SW 1271 (cell line): ENCODE measurements at regions not wholly inside any gene's neighbourhood (a gene's known extent, or its start where the extent isn't known, plus 50 kb on each side); places are given as distances from the start of the nearest gene placed in this dataset.
"Not testable (repeated sequence)": the region's sequence is repeated elsewhere in the genome, so short reads cannot be mapped to it uniquely, and the experiment has no call there.

Source experiments
- DNase-seq, 2 experiments: peaks; one replicate each; lab custom pipeline; 2025; lab: John Stamatoyannopoulos, UW

DNA sequence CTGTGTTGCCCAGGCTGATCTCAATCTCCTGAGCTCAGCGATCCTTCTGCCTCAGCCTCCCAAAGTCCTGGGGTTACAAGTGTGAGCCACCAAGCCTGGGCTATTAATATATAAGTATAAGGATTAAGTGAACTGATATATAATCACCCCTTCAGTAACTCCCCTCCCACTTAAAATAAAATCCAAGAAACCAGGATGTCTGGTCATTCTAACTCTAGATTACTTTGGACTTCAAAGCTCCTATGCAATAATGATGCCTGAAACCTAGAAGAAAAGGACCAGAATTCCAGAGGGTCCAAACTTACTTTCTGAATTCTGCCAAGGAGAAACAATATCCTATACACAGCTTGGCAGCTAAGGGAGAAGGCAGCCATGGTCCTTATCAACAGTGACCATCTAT lies 206.8 kb upstream of the ZNF217 start:
- no peak for DNase-seq

DNA sequence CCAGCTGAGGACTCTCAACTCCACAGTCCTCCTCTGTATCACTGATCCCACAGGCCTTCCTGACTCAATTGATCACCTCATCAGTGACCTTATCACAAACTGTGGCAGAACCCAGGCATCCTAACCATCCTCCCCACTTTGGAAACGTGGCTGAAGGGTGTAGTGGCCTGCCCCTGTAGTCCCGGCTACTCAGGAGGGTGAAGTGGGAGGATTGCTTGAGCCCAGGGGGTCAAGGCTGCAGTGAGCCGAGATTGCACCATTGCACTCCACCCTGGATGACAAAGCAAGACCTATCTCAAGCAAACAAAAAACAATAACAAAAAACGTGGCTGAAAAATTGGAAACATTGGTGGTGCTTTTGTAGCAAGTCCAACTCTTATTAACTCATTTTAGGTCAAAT lies 203.4 kb upstream of the ZNF217 start:
- DNase-seq: no peak

DNA sequence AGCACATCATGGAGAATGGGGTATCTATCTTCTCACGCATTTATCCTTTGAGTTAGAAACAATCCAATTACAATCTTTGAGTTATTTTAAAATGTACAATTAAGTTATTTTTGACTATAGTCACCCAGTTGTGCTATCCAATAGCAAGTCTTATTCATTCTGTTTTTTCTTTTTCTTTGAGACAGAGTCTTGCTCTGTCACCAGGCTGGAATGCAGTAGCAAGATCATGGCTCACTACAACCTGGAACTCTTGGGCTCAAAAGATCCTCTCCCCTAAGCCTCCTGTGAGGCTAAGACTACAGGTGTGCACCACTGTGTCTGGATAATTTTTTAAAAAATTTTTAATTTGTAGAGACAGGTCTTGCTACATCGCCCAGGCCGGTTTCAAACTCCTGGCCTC lies 201.5 kb upstream of the ZNF217 start:
- DNase-seq: no peak

GRCh38 chr20:53794529-53795115 lies 201.0 kb upstream of the ZNF217 start:
- no peak for DNase-seq

- DNase-seq: no peak
Measured at GRCh38 chr20:53793783-53794383, 200.2 kb upstream of the ZNF217 start.

DNA sequence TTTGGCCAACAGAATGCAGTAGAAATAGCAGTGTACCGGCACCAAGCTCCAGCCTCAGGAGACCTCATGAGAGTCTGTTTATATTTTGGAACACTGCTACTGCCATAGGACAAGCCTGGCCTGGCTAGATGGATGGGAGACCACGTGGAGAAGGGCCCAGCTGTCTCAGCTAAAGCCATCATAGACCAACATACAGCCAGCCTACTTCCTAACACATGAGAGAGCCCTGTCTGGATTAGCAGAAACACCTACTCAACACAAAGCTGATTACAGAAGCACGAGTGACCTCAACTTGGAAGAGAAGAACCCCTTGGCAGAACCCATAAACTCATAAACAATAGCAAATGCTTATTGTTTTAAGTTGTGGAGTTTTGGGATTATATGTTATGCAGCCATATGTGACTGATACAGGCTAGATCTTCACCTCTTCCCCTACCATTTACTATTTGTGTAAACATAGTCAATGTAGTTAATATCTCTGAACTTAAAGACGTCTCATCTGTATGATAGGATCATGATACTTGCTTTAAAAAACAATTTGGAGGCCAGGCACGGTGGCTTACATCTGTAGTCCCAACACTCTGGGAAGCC lies 199.4 kb upstream of the ZNF217 start:
- DNase-seq: no peak

DNA sequence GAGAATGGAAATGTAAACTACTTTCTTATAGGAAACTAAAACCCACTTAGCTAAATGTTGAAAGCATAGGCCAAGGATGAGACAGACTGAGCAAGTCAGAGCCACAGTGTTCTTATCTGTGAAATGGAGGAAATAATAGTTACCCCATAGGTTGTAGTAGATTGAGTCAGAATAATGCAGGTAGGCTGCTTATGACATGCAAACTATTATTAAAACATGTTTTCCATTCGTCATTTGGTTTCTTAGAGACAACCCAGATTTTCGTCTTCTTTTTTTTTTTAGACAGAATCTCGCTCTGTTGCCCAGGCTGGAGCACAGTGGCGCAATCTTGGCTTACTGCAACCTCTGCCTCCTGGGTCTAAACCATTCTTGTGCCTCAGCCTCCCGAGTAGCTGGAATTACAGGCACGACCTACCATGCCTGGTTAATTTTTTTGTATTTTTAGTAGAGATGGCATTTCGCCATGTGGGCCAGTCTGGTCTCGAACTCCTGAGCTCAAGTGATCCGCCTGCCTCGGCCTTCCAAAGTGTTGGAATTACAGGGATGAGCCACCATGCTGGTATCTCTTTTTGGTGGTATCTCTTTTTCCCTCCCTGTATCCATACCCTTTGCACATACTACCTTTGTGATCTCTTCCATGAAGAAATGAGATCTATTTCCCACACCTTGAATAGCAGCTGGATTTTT lies 196.5 kb upstream of the ZNF217 start:
- no peak for DNase-seq

- no peak for DNase-seq
Measured at GRCh38 chr20:53788253-53789022, 194.8 kb upstream of the ZNF217 start.

DNA sequence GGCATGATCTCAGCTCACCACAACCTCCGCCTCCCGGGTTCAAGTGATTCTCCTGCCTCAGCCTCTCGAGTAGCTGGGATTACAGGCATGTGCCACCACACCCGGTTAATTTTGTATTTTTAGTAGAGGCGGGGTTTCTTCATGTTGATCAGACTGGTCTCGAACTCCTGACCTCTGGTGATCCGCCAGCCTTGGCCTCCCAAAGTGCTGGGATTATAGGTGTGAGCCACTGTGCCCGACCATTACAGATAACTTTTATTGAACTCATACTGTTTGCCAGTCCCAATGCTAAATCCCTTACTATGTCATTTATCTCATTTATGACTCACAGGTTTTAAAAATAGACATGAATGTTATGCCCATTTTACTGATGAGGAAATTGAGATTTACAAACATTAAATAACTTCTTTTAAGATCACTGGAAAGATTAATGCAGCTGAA lies 193.9 kb upstream of the ZNF217 start:
- DNase-seq: not testable (repeated sequence)

DNA sequence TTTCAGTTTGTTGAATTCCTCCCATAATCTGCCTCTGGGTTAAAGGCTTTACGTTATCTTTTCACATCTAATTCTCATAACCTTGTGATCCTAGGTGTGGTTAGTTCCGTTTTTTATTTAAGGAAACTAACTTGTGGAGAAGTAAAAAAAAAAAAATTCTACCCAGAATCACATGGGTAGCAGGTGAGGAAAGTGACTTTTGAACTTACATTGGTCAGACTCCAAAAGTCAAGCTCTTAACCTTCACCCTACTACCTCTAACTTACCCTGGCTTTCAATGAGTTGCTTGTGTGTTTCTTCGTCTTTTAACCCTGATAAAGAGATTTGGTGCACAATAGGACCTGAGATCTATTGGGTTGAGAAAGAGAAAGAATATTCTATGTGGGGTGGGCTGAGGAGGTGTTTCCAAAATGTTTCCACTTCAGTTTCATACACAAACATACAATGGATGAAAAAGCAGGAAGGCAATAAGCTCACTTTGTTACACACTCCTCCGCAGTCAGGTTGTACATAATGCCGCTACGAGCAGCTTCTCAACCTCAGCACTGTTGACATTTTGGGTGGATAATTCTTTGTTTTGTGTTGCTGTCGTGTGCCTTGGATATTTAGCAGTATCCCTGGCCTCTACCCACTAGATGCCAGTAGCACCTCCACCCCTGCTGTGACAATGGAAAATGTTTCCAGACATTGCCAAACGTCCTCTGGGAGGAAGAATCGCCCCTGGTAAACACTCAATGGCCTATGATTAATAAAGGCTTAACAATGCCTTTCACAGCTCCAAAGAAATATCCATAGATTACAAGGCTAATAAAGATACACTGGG lies 193.0 kb upstream of the ZNF217 start:
- DNase-seq: no peak

- DNase-seq: no peak
Measured at GRCh38 chr20:53786071-53786444, 192.4 kb upstream of the ZNF217 start.

- no peak for DNase-seq
Measured at GRCh38 chr20:53785320-53785719, 191.7 kb upstream of the ZNF217 start.

- DNase-seq: no peak
Measured at GRCh38 chr20:53783768-53784167, 190.1 kb upstream of the ZNF217 start.

DNA sequence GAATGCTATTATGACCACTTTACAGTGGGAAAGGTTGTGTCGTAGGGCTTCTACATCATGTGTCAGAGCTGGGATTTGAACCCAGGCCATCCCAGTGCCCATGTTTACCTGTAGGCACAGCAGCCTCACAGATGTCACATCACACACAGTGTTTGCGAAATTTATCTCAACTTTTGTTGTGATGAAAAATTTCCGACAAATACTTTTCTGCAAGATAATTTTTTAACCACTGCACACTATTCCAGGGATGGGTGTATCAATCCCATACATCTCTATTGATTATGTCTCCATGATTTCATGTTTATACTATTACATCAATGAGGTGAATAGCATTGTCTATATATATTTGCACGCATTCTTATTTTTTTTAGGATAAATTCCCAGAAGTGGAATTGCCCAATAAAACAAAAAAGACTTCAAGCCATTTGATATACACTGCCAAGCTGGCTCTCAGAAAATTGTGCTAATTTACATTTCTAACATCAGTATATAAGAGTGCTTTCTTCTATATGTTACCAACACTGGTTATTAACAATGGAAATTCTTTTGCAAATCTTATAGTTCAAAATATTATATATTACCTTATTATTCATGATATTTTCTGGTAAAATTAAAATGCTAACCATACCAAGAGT lies 189.1 kb upstream of the ZNF217 start:
- DNase-seq: no peak

DNA sequence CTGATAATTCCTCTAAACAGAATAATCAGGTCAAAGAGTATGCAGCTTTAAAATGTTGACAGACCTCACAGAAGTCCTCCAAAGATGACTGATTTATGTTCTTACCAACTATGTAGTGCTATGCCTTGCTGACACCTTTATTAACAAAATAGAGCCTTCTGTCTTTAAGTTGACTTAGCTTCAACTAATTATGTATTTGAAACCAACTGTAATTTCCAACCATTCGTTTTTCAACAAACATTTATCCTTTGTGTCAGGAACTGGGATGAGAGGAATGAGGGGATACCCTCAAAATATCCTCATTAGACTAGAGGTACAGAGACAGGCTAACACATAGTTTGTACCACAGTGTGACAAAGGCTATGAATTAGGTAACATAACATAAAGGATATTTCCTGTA lies 186.2 kb upstream of the ZNF217 start:
- DNase-seq: no peak

GRCh38 chr20:53778736-53779135 lies 185.1 kb upstream of the ZNF217 start:
- DNase-seq: no peak

- no peak for DNase-seq
Measured at GRCh38 chr20:53778041-53778516, 184.4 kb upstream of the ZNF217 start.

GRCh38 chr20:53777402-53777801 lies 183.8 kb upstream of the ZNF217 start:
- DNase-seq: not testable (repeated sequence)

- DNase-seq: no peak
Measured at GRCh38 chr20:53776858-53777257, 183.2 kb upstream of the ZNF217 start.

DNA sequence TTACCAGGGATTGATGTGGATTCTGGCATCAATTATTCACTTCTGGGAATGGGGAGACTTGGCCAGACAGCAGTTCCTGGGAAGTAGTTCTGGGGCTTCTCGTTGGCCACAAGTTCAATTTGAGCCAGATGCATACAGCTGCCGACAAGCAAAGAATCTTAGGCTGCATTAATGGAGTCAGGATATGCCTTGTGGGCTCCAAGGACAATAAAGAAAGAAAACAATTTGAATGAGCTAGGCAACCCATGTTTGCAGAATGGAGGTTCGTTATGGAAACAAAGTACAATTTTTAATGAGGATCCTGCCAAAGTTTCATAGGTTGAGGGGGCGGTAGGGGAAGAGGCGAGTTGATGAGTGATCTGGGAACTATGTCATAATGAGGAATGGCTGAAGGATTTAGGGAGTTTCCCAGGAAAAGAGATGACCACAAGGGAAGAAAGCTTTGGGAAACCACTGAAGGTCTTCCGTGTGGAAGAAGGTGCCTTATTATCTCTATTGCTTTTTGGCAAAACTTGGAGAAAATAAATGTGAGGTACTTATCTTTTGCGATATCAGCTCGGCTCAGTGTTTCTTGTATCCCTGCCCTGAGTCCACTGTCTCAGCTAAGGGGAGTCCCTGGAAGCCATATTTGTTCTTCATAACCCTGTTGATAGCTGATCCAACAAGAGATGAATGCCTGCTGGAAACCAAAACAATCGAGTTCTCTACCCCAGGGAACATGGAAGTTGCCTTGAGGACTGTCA lies 181.0 kb upstream of the ZNF217 start:
- DNase-seq: peak; percentile 69 to 92
